ENCODE measurements at regions not wholly inside any gene's neighbourhood (a gene's known extent, or its start where the extent isn't known, plus 50 kb on each side); places are given as distances from the start of the nearest gene placed in this dataset.

DNA sequence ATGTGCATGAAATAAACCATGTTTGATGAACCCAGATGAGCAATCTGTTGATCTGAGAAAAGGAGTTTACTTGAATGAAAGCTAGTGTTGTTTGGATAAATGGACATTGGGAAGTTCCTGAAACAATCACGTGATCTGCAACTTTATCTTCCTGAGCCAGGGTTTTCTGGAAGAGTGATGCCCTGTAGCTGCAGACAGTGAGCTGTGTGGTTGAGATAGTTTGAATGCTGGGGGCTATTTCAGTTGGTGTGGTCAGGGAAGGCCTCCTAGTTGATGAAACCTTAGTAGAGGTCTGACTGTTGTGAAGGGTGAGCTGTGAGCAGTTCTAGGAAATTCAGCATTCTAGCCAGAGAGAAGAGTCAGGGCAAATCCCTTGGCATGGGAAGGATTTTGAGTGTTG lies 643.7 kb downstream of the UTRN start:
- H3K4me3 ChIP-seq (ENCODE audit: low read length): no peak overlapping the region
- H3K9me2 ChIP-seq (replicated peaks; ENCODE audit: insufficient read depth, low read length): no peaks in the 10 kb centered on the region
- H3K4me1 ChIP-seq (ENCODE audit: low read length): peaks cover 8% of the 10 kb centered on the region; the same call in 1 of the 2 replicates
- no peaks in the 10 kb centered on the region for H3K79me2 ChIP-seq (ENCODE audit: low read length)
- H3F3A ChIP-seq (ENCODE audit: insufficient read depth, low read length): no peaks in the 10 kb centered on the region
- H3K4me2 ChIP-seq (ENCODE audit: low read depth, low read length): no peak overlapping the region
- TF ChIP-seq, protein P1, sequence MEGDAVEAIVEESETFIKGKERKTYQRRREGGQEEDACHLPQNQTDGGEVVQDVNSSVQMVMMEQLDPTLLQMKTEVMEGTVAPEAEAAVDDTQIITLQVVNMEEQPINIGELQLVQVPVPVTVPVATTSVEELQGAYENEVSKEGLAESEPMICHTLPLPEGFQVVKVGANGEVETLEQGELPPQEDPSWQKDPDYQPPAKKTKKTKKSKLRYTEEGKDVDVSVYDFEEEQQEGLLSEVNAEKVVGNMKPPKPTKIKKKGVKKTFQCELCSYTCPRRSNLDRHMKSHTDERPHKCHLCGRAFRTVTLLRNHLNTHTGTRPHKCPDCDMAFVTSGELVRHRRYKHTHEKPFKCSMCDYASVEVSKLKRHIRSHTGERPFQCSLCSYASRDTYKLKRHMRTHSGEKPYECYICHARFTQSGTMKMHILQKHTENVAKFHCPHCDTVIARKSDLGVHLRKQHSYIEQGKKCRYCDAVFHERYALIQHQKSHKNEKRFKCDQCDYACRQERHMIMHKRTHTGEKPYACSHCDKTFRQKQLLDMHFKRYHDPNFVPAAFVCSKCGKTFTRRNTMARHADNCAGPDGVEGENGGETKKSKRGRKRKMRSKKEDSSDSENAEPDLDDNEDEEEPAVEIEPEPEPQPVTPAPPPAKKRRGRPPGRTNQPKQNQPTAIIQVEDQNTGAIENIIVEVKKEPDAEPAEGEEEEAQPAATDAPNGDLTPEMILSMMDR (IDR thresholded peaks at IDR 0.05; ENCODE audit: low read length): no peak
- TF ChIP-seq EZH2phosphoT487 (IDR thresholded peaks at IDR 0.05; ENCODE audit: low read length) (no peak), EZH2 (optimal IDR thresholded peaks at IDR 0.05; ENCODE audit: low read depth, low read length) (no peak)
- DNase-seq: no peak
- H3K27ac ChIP-seq (ENCODE audit: low read length): no peak overlapping the region
- no peaks in the 10 kb centered on the region for H3K27me3 ChIP-seq (replicated peaks; ENCODE audit: insufficient read depth, low read length)
- H3K9me3 ChIP-seq (replicated peaks; ENCODE audit: insufficient read depth, low read length): no peaks in the 10 kb centered on the region
- H4K20me1 ChIP-seq (ENCODE audit: insufficient read depth, low read length): no peaks in the 10 kb centered on the region
- H3K9ac ChIP-seq (ENCODE audit: low read length): no peak overlapping the region
- H3K36me3 ChIP-seq (replicated peaks; ENCODE audit: insufficient read depth, low read length): no peaks in the 10 kb centered on the region
- no peak overlapping the region for H2AFZ ChIP-seq (ENCODE audit: low read length)

DNA sequence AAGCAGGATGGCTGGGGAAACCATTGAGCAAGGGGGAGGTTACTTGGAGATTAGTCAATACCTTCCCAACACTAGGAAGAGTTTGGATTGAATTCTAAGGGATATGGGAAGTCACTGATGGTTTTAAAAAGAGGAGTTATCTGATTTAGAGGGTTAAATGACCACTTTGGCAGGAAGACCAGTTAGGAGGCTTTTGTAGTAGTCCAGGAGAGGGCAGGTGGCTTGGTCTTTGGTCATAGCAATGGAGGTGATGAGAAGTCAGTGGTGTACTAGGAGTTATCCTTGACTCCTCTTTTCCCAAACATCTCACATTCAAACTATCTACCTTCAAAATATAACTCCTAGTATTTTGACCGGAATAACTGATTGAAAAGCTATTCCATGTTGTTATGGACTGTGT lies 644.1 kb downstream of the UTRN start:
- H3K4me2 ChIP-seq (ENCODE audit: low read depth, low read length): no peak overlapping the region
- H3K36me3 ChIP-seq (replicated peaks; ENCODE audit: insufficient read depth, low read length): no peaks in the 10 kb centered on the region
- no peak for DNase-seq
- H3K27me3 ChIP-seq (replicated peaks; ENCODE audit: insufficient read depth, low read length): no peaks in the 10 kb centered on the region
- H3F3A ChIP-seq (ENCODE audit: insufficient read depth, low read length): no peaks in the 10 kb centered on the region
- H3K4me1 ChIP-seq (ENCODE audit: low read length): peaks cover 8% of the 10 kb centered on the region; the same call in 1 of the 2 replicates
- no peak overlapping the region for H2AFZ ChIP-seq (ENCODE audit: low read length)
- no peaks in the 10 kb centered on the region for H3K9me3 ChIP-seq (replicated peaks; ENCODE audit: insufficient read depth, low read length)
- H3K4me3 ChIP-seq (ENCODE audit: low read length): no peak overlapping the region
- H3K9me2 ChIP-seq (replicated peaks; ENCODE audit: insufficient read depth, low read length): no peaks in the 10 kb centered on the region
- no peak overlapping the region for H3K27ac ChIP-seq (ENCODE audit: low read length)
- H3K9ac ChIP-seq (ENCODE audit: low read length): no peak overlapping the region
- no peak for TF ChIP-seq EZH2phosphoT487 (IDR thresholded peaks at IDR 0.05; ENCODE audit: low read length)
- TF ChIP-seq EZH2 (optimal IDR thresholded peaks at IDR 0.05; ENCODE audit: low read depth, low read length): no peak
- H3K79me2 ChIP-seq (ENCODE audit: low read length): no peaks in the 10 kb centered on the region
- no peaks in the 10 kb centered on the region for H4K20me1 ChIP-seq (ENCODE audit: insufficient read depth, low read length)

DNA sequence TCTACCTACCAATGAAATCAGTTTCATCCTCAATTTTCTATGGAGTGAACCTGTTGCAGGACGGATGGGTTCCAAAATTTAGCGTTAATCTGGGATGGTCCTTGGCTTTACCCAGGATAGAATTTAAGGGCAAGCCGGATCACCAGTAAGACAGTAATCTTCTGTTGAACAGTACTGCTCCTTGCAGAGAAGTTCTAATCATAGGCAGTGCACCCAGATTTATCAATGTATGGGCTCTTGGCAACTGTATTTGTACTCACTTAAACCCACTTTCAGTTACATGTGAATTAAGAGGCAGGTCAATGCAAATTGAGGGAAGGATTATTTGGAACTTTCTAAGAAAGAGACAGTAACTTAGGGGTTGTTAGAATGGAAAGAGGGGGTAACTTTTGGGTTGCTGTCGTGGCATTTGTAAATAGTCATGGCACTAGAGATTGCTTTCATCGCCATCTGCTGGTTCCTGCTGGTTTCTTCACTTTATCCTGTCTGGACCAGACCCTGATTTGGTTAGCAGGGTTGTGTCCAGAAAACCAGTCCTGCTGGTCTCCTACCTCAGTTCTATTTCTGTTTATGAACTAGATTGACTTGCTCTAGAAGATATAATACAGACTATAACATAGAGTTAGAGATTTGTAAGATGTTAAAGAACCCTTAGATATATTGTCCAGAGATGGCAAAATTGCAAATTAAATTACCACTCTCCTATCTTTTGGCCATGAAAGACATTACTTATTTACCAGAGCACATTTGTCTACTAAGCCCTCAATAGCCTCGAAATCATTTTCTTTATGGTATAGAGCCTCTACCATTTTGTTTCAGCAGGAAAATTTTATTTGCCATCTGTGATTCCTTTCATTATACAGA lies 646.3 kb downstream of the UTRN start:
- Histone ChIP-seq H3K9me2 (replicated peaks; ENCODE audit: insufficient read depth, low read length) (no peaks in the 10 kb centered on the region), H3K36me3 (replicated peaks; ENCODE audit: insufficient read depth, low read length) (no peaks in the 10 kb centered on the region), H3K27me3 (replicated peaks; ENCODE audit: insufficient read depth, low read length) (no peaks in the 10 kb centered on the region), H3K9ac (ENCODE audit: low read length) (no peak overlapping the region), H4K20me1 (ENCODE audit: insufficient read depth, low read length) (no peaks in the 10 kb centered on the region), H3K9me3 (replicated peaks; ENCODE audit: insufficient read depth, low read length) (no peaks in the 10 kb centered on the region), H2AFZ (ENCODE audit: low read length) (no peak overlapping the region), H3K4me1 (ENCODE audit: low read length) (peaks cover 8% of the 10 kb centered on the region; the same call in 1 of the 2 replicates), H3K79me2 (ENCODE audit: low read length) (no peaks in the 10 kb centered on the region), H3K4me2 (ENCODE audit: low read depth, low read length) (peak overlapping the region; percentile 32; the same call in 1 of the 2 replicates), H3F3A (ENCODE audit: insufficient read depth, low read length) (no peaks in the 10 kb centered on the region), H3K4me3 (ENCODE audit: low read length) (no peak overlapping the region), H3K27ac (ENCODE audit: low read length) (no peak overlapping the region)
- peak; percentile 19 for DNase-seq
- TF ChIP-seq, protein P1 (IDR thresholded peaks at IDR 0.05; ENCODE audit: low read length): peak; percentile 43
- TF ChIP-seq EZH2 (optimal IDR thresholded peaks at IDR 0.05; ENCODE audit: low read depth, low read length): no peak

DNA sequence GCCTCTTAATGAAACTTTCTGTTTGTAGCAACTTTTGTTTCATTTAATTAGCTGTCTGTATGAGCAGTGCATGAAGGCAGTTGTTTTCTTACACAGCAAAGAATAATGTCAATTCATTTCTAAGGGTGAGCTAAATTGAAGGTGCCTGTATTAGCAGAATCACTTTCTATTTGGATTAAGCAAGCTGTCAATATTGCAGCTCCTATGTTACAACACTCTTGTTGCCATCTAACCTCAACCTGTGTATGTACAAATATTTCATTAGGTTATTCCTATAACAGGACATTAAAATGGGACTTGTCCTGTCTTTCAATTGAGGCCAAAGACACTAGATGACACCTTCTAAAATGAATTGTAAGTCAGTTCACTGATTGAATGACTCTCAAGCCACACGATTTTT lies 647.5 kb downstream of the UTRN start:
- DNase-seq: no peak
- no peak overlapping the region for H2AFZ ChIP-seq (ENCODE audit: low read length)
- no peaks in the 10 kb centered on the region for H3K79me2 ChIP-seq (ENCODE audit: low read length)
- TF ChIP-seq, protein P1 (IDR thresholded peaks at IDR 0.05; ENCODE audit: low read length): no peak
- TF ChIP-seq EZH2 (optimal IDR thresholded peaks at IDR 0.05; ENCODE audit: low read depth, low read length) (no peak), EZH2phosphoT487 (IDR thresholded peaks at IDR 0.05; ENCODE audit: low read length) (no peak)
- H3K9me3 ChIP-seq (replicated peaks; ENCODE audit: insufficient read depth, low read length): no peaks in the 10 kb centered on the region
- no peak overlapping the region for H3K9ac ChIP-seq (ENCODE audit: low read length)
- H3K27ac ChIP-seq (ENCODE audit: low read length): no peak overlapping the region
- H3K4me1 ChIP-seq (ENCODE audit: low read length): peaks cover 8% of the 10 kb centered on the region; the same call in 1 of the 2 replicates
- H3K9me2 ChIP-seq (replicated peaks; ENCODE audit: insufficient read depth, low read length): no peaks in the 10 kb centered on the region
- no peaks in the 10 kb centered on the region for H3K36me3 ChIP-seq (replicated peaks; ENCODE audit: insufficient read depth, low read length)
- H4K20me1 ChIP-seq (ENCODE audit: insufficient read depth, low read length): no peaks in the 10 kb centered on the region
- no peak overlapping the region for H3K4me3 ChIP-seq (ENCODE audit: low read length)
- no peaks in the 10 kb centered on the region for H3K27me3 ChIP-seq (replicated peaks; ENCODE audit: insufficient read depth, low read length)
- no peak overlapping the region; the same call in 1 of the 2 replicates for H3K4me2 ChIP-seq (ENCODE audit: low read depth, low read length)
- H3F3A ChIP-seq (ENCODE audit: insufficient read depth, low read length): no peaks in the 10 kb centered on the region
